ENCODE measurements at regions not wholly inside any gene's neighbourhood (a gene's known extent, or its start where the extent isn't known, plus 50 kb on each side); places are given as distances from the start of the nearest gene placed in this dataset.

DNA sequence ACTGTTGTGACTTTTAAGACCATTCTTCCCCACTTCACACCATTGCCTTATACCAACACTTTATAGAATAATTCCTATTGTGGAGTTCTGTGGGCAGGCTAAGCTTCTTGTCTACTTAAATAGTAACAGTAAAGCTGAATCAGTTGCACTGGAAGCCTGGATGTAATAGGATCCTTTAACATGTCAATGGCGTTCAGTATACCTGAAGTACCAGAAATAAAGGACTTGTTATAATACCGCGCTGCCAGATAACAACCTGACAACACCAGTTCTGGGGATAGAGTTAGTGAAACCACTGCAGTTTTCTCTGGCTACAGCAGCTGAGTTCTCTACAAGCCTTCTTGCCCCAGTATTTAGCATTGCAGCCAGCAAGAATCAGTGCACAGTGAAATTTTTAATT, 52.0 kb upstream of the TNFRSF19 start:
- Histone ChIP-seq H3K4me2 (no peak overlapping the region), H4K20me1 (ENCODE audit: insufficient read depth) (no peaks in the 10 kb centered on the region), H3K79me2 (ENCODE audit: insufficient read depth, low read depth) (no peaks in the 10 kb centered on the region), H3K4me3 (IDR thresholded peaks at IDR 0.05; ENCODE audit: insufficient read depth, low read depth, low read length) (no peak overlapping the region), H2AFZ (ENCODE audit: low read depth) (no peak overlapping the region), H3K9ac (no peak overlapping the region), H3K27ac (no peak overlapping the region), H3K36me3 (ENCODE audit: insufficient read depth) (no peaks in the 10 kb centered on the region), H3K27me3 (ENCODE audit: insufficient read depth, low read depth) (no peaks in the 10 kb centered on the region), H3K4me1 (ENCODE audit: low read depth, poor library complexity, severe bottlenecking) (no peaks in the 10 kb centered on the region)
- TF ChIP-seq, protein P1, sequence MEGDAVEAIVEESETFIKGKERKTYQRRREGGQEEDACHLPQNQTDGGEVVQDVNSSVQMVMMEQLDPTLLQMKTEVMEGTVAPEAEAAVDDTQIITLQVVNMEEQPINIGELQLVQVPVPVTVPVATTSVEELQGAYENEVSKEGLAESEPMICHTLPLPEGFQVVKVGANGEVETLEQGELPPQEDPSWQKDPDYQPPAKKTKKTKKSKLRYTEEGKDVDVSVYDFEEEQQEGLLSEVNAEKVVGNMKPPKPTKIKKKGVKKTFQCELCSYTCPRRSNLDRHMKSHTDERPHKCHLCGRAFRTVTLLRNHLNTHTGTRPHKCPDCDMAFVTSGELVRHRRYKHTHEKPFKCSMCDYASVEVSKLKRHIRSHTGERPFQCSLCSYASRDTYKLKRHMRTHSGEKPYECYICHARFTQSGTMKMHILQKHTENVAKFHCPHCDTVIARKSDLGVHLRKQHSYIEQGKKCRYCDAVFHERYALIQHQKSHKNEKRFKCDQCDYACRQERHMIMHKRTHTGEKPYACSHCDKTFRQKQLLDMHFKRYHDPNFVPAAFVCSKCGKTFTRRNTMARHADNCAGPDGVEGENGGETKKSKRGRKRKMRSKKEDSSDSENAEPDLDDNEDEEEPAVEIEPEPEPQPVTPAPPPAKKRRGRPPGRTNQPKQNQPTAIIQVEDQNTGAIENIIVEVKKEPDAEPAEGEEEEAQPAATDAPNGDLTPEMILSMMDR (conservative IDR thresholded peaks at IDR 0.05; ENCODE audit: low read depth, low read length): no peak
